ENCODE measurements at regions not wholly inside any gene's neighbourhood (a gene's known extent, or its start where the extent isn't known, plus 50 kb on each side); places are given as distances from the start of the nearest gene placed in this dataset.
"Not testable (repeated sequence)": the region's sequence is repeated elsewhere in the genome, so short reads cannot be mapped to it uniquely, and the experiment has no call there.

- DNase-seq (ENCODE audit: low read depth in 2 of 2), result no peak
Measured at GRCh38 chr1:191495040-191495439, 663.2 kb upstream of the RGS18 start.

- peak; percentile 6 to 12 for DNase-seq (ENCODE audit: low read depth in 2 of 2)
Measured at GRCh38 chr1:191498318-191498717, 659.9 kb upstream of the RGS18 start.

- no peak for DNase-seq (ENCODE audit: low read depth in 2 of 2)
Measured at GRCh38 chr1:191498825-191499224, 659.4 kb upstream of the RGS18 start.

GRCh38 chr1:191504999-191505398, 653.3 kb upstream of the RGS18 start:
- no peak for DNase-seq (ENCODE audit: low read depth in 2 of 2)

- no peak for DNase-seq (ENCODE audit: low read depth in 2 of 2)
Measured at GRCh38 chr1:191508239-191508638, 650.0 kb upstream of the RGS18 start.

- DNase-seq (ENCODE audit: low read depth in 2 of 2), result not testable (repeated sequence)
Measured at GRCh38 chr1:191511480-191511879, 646.8 kb upstream of the RGS18 start.

GRCh38 chr1:191517826-191518225, 640.4 kb upstream of the RGS18 start:
- no peak for DNase-seq (ENCODE audit: low read depth in 2 of 2)

GRCh38 chr1:191519519-191519918, 638.7 kb upstream of the RGS18 start:
- DNase-seq (ENCODE audit: low read depth in 2 of 2), result no peak

- DNase-seq (ENCODE audit: low read depth in 2 of 2), result no peak
Measured at GRCh38 chr1:191520345-191520744, 637.9 kb upstream of the RGS18 start.

- not testable (repeated sequence) for DNase-seq (ENCODE audit: low read depth in 2 of 2)
Measured at GRCh38 chr1:191525944-191526343, 632.3 kb upstream of the RGS18 start.

- no peak for DNase-seq (ENCODE audit: low read depth in 2 of 2)
Measured at GRCh38 chr1:191528275-191528674, 630.0 kb upstream of the RGS18 start.

GRCh38 chr1:191530928-191531327, 627.3 kb upstream of the RGS18 start:
- no peak for DNase-seq (ENCODE audit: low read depth in 2 of 2)

GRCh38 chr1:191533254-191533653, 625.0 kb upstream of the RGS18 start:
- no peak for DNase-seq (ENCODE audit: low read depth in 2 of 2)

- no peak for DNase-seq (ENCODE audit: low read depth in 2 of 2)
Measured at GRCh38 chr1:191536791-191537429, 621.4 kb upstream of the RGS18 start.

GRCh38 chr1:191541758-191542157, 616.5 kb upstream of the RGS18 start:
- no peak for DNase-seq (ENCODE audit: low read depth in 2 of 2)

GRCh38 chr1:191542444-191542843, 615.8 kb upstream of the RGS18 start:
- no peak for DNase-seq (ENCODE audit: low read depth in 2 of 2)

- no peak for DNase-seq (ENCODE audit: low read depth in 2 of 2)
Measured at GRCh38 chr1:191546803-191547202, 611.5 kb upstream of the RGS18 start.

- DNase-seq (ENCODE audit: low read depth in 2 of 2), result no peak
Measured at GRCh38 chr1:191551019-191551418, 607.2 kb upstream of the RGS18 start.

GRCh38 chr1:191558379-191558778, 599.9 kb upstream of the RGS18 start:
- no peak for DNase-seq (ENCODE audit: low read depth in 2 of 2)

GRCh38 chr1:191561276-191561675, 597.0 kb upstream of the RGS18 start:
- no peak for DNase-seq (ENCODE audit: low read depth in 2 of 2)

- DNase-seq (ENCODE audit: low read depth in 2 of 2), result no peak
Measured at GRCh38 chr1:191564275-191564674, 594.0 kb upstream of the RGS18 start.

- DNase-seq (ENCODE audit: low read depth in 2 of 2), result no peak
Measured at GRCh38 chr1:191572479-191572878, 585.8 kb upstream of the RGS18 start.

GRCh38 chr1:191575180-191575579, 583.1 kb upstream of the RGS18 start:
- DNase-seq (ENCODE audit: low read depth in 2 of 2), result peak; percentile 13 to 16

- no peak for DNase-seq (ENCODE audit: low read depth in 2 of 2)
Measured at GRCh38 chr1:191575746-191576145, 582.5 kb upstream of the RGS18 start.

All from fibroblast of skin of left quadriceps (primary cell).